Stimulated activated naive CD8-positive, alpha-beta T cell treated with anti-CD3 and anti-CD28 coated beads, Interleukin-15, amount 100 ng/mL, for 72 hours (primary cell): ENCODE measurements at regions not wholly inside any gene's neighbourhood (a gene's known extent, or its start where the extent isn't known, plus 50 kb on each side); places are given as distances from the start of the nearest gene placed in this dataset.

Experiments used
- ATAC-seq: fragments of 150-1000 bp; cut with Tn5 transposase; 2 replicates; pipeline ENCODE4 v1.10.0; 2021; ENCODE audit warnings: mild to moderate bottlenecking, moderate library complexity
- DNase-seq, 2 donors: peaks; one replicate each; pipeline ENCODE4 v3.0.0; 2021 to 2022
- H3K27ac Mint-ChIP-seq, 2 donors: one replicate each; pipeline ENCODE4 v1.8.0; 2022; ENCODE audit warnings: mild to moderate bottlenecking in 2 of 2, mixed read lengths in 2 of 2, moderate library complexity in 2 of 2
- H3K27me3 Mint-ChIP-seq: one replicate; pipeline ENCODE4 v1.8.0; 2022; ENCODE audit warnings: mixed read lengths
- H3K4me1 Mint-ChIP-seq: one replicate; pipeline ENCODE4 v1.8.0; 2022; ENCODE audit warnings: mild to moderate bottlenecking, mixed read lengths
- H3K4me3 Mint-ChIP-seq, 2 donors: one replicate each; pipeline ENCODE4 v1.8.0; 2022; ENCODE audit warnings: mild to moderate bottlenecking in 2 of 2, mixed read lengths in 2 of 2, moderate library complexity in 1 of 2
- H3K9me3 Mint-ChIP-seq, 2 donors: one replicate each; pipeline ENCODE4 v1.8.0; 2022; ENCODE audit warnings: mixed read lengths in 2 of 2

DNA sequence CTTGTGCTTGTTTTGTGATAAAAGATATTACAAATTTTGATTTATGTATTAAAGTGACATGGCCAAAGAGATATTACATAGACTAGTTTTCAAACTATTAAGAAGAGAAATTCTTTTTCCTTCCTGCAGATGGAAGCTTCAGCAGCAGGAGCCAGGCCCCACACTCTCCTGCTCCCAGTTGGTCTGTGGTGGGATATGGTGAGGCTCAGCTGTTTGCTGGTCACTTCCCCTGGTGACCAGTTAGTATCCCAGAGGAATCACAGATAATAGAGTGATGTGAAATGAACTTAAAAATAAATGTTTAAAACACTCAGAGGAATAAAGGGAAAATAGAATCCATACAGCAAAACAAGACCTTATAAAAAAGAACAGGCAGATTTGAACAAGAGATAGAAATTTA is 154.7 kb downstream of the KTN1 start:
- Mint-ChIP-seq H3K4me1 (no peaks in the 10 kb centered on the region), H3K27ac (no peak overlapping the region), H3K27me3 (peaks cover 7% of the 10 kb centered on the region), H3K4me3 (no peak overlapping the region), H3K9me3 (peaks cover 11 to 15% of the 10 kb centered on the region in 2 donors)
- ATAC-seq (no peak), DNase-seq (no peak)

DNA sequence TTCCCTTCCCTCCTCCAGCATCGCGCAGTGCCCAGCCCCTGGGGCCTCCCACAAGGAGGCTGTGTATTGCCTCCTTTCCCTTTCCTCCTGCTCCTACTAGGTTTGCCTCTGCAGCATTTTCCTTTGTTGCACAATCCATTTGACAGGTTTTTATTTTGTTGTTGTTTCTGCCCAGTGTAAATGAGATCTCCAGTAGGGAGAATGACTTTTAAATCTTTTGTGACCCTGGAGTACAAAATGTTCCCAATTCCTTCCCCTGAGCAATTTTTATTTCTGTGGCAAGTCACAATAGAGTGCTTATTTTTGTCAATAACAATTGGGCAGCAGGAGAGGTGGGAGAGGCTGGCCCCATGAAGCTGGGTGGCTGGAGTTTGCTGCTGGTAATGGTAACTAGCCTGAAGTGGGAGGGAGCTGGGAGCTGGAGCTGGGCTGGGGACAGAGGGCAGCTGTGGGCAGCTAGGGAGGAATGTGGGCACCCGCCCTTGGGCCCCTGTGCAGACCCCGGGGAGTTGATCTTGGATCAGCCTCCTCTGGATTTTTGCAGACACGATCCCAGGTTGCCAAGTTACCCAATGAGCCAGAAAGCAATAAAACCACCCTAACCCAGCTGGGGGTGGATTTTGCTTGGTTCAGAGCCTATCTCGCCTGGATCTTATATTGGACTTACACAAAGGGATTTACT is 160.1 kb downstream of the KTN1 start:
- Mint-ChIP-seq H3K4me1 (no peaks in the 10 kb centered on the region), H3K4me3 (no peak overlapping the region)

DNA sequence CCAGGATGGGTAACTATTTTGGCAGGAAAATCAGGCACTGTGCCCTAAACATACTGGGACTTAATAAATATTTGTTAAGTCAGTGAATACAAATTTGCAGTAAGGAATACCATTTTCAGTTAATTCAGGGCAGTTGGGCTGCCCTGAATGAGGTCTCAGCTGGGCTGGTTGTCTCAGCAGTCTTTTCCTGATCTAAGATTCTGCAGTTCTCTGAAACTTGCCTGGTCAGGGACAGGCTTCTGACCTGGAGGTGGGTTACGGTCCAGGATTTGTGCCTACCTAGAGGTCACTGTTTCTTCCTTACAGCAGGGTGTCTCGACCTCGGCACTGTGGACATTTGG is 160.6 kb downstream of the KTN1 start:
- Mint-ChIP-seq H3K27me3 (no peaks in the 10 kb centered on the region), H3K4me3 (no peak overlapping the region), H3K27ac (no peak overlapping the region), H3K4me1 (no peaks in the 10 kb centered on the region), H3K9me3 (peaks cover 11 to 13% of the 10 kb centered on the region in 2 donors)
- DNase-seq (no peak), ATAC-seq (no peak)

More for the DNA sequence above, 160.1 kb downstream of the KTN1 start:
- no peak for DNase-seq
- no peaks in the 10 kb centered on the region for H3K27me3 Mint-ChIP-seq
- ATAC-seq = no peak
- peak overlapping the region in 1 of 2 donors; percentile 52 for H3K27ac Mint-ChIP-seq
- peaks cover 11 to 15% of the 10 kb centered on the region in 2 donors for H3K9me3 Mint-ChIP-seq

- no peak for DNase-seq
- Mint-ChIP-seq H3K4me1 (no peaks in the 10 kb centered on the region), H3K27me3 (no peaks in the 10 kb centered on the region), H3K4me3 (no peak overlapping the region), H3K9me3 (peaks cover 7 to 8% of the 10 kb centered on the region in 2 donors), H3K27ac (no peak overlapping the region)
- ATAC-seq = no peak
These were observed 161.2 kb downstream of the KTN1 start for GRCh38 chr14:55741240-55741639.

DNA sequence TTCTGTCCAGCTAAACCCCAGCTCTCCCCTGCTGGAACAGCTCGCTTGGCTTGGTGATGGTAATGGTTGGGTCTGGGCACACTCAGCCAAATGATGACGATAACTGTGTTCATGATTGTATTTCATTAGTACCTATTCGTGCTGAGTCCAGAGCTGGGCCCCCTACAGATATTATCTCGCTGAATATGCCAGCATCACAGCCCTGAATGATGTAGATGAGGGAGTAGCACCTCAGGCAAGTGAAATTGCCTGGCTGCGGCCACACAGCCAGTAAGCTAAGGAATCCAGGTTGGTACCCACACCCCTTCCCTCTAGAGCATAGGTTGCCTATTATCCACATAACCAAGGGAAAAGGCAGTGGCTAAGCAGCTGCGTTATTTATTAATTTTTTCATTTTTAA is 163.5 kb downstream of the KTN1 start:
- DNase-seq (no peak), ATAC-seq (no peak)
- no peaks in the 10 kb centered on the region for H3K9me3 Mint-ChIP-seq
- H3K4me1 Mint-ChIP-seq = no peaks in the 10 kb centered on the region
- no peak overlapping the region for H3K4me3 Mint-ChIP-seq
- H3K27ac Mint-ChIP-seq = no peak overlapping the region
- H3K27me3 Mint-ChIP-seq = no peaks in the 10 kb centered on the region

- no peak for DNase-seq
- no peaks in the 10 kb centered on the region for H3K4me1 Mint-ChIP-seq
- no peak for ATAC-seq
- H3K27me3 Mint-ChIP-seq = no peaks in the 10 kb centered on the region
- no peak overlapping the region for H3K4me3 Mint-ChIP-seq
- no peak overlapping the region for H3K27ac Mint-ChIP-seq
- H3K9me3 Mint-ChIP-seq = no peaks in the 10 kb centered on the region
These were observed 164.3 kb downstream of the KTN1 start for GRCh38 chr14:55744321-55744720.

DNA sequence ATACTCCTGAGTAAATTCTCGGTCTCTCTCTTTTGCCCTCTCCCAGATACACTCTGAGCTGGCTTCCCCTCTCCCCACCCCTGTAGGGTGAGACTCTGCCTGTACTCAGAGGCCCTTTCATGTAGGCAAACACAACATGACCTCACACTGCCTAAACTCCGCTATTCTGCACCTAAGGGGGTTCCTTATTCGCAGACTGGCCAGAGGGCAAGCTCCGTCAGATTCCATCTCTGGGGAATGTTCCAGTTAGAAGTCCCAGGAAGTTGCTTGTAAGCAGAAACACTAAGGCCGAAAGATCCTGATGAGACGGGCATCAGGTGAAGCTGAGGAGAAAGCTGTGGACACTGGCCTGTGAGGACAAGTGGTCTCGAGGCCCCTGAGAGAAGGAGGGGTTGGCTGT is 165.9 kb downstream of the KTN1 start:
- no peak overlapping the region for H3K4me3 Mint-ChIP-seq

DNA sequence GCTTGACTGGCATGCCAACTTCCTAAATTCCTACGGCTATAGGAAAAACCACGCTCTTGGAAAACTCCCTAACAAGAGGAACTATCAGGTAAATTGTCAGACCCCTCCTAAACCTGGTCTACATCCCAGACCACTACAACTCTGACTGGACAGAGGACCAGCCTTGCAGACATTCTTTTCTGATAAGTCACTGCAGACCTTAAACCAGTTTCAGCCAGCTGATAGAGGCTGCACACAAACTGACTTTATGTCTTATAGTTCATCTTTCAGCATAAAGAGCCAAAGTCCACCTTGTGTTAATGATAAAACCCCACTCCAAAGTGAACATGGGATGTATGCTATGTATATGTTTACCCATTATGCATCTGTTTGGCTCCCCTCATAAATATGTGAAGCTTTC is 166.6 kb downstream of the KTN1 start:
- Mint-ChIP-seq H3K4me3 (no peak overlapping the region), H3K27me3 (no peaks in the 10 kb centered on the region), H3K4me1 (no peaks in the 10 kb centered on the region), H3K27ac (peak overlapping the region in 1 of 2 donors; percentile 42), H3K9me3 (no peaks in the 10 kb centered on the region)
- DNase-seq (no peak), ATAC-seq (no peak)

More for the DNA sequence above, 165.9 kb downstream of the KTN1 start:
- Mint-ChIP-seq H3K27ac (no peak overlapping the region), H3K27me3 (no peaks in the 10 kb centered on the region), H3K9me3 (no peaks in the 10 kb centered on the region), H3K4me1 (no peaks in the 10 kb centered on the region)
- DNase-seq (no peak), ATAC-seq (no peak)

DNA sequence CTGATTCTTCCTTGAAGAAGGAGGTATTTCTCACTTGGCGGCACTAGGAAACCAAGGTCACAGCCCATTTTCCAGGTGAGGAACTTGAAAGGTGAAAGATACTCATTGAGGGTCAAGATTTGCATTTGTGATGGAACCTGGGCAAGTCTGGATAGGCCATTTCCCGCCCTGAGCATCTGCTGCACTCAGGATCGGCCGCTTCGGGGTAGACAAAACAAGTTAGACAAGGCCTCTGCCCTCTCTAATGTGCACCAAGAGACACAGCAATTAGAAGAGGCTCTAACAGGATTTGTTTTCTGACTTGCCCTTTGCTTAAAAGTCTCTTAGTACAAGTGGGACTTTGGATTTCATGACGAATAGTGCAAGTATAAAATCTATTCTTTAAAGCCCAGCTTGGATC is 167.2 kb downstream of the KTN1 start:
- DNase-seq (no peak), ATAC-seq (no peak)
- Mint-ChIP-seq H3K4me1 (no peaks in the 10 kb centered on the region), H3K9me3 (no peaks in the 10 kb centered on the region), H3K4me3 (no peak overlapping the region), H3K27me3 (no peaks in the 10 kb centered on the region), H3K27ac (no peak overlapping the region)

DNA sequence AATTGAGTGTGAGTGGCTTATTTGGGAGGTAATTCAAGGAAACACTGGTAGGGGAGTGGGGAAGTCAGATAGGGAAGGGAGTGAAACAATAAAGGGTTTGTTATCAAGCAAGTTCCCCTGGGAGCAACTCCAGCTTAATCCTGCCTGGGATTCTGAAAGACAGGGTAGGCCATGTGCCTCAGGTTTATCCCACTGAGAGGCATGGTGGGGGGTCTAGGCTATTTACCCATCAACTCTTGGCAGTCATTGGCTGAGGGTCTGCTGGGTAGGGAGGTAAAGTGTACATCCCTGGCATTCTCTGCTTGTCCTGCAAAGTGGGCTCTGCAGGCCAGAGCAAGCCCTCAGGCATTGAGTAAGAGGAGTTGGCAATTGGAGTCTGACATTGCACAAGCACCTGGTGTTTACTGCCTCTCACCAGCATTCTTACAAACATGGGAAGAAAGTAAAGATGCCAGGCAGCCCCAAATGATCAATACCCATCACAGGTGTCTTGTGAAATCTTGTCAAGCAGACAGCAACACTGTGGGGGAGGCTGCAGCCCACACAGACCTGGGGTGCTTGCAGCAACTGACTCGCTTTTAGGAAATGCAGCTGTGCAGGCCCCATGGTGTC is 169.3 kb downstream of the KTN1 start:
- Mint-ChIP-seq H3K27ac (peak overlapping the region in 1 of 2 donors; percentile 49), H3K27me3 (no peaks in the 10 kb centered on the region), H3K4me1 (no peaks in the 10 kb centered on the region), H3K4me3 (no peak overlapping the region), H3K9me3 (no peaks in the 10 kb centered on the region)
- no peak for DNase-seq
- no peak for ATAC-seq

- DNase-seq = no peak
- no peak overlapping the region for H3K4me3 Mint-ChIP-seq
These were observed 169.9 kb downstream of the KTN1 start for GRCh38 chr14:55749946-55750345.

GRCh38 chr14:55752580-55753390 is 172.8 kb downstream of the KTN1 start:
- Mint-ChIP-seq H3K27ac (no peak overlapping the region), H3K4me3 (no peak overlapping the region), H3K4me1 (peaks cover 5% of the 10 kb centered on the region), H3K27me3 (no peaks in the 10 kb centered on the region), H3K9me3 (no peaks in the 10 kb centered on the region)
- ATAC-seq = no peak
- DNase-seq = no peak

More at GRCh38 chr14:55749946-55750345, 169.9 kb downstream of the KTN1 start:
- H3K9me3 Mint-ChIP-seq = no peaks in the 10 kb centered on the region
- H3K27ac Mint-ChIP-seq = peak overlapping the region in 1 of 2 donors; percentile 13
- no peak for ATAC-seq
- no peaks in the 10 kb centered on the region for H3K27me3 Mint-ChIP-seq
- no peaks in the 10 kb centered on the region for H3K4me1 Mint-ChIP-seq

DNA sequence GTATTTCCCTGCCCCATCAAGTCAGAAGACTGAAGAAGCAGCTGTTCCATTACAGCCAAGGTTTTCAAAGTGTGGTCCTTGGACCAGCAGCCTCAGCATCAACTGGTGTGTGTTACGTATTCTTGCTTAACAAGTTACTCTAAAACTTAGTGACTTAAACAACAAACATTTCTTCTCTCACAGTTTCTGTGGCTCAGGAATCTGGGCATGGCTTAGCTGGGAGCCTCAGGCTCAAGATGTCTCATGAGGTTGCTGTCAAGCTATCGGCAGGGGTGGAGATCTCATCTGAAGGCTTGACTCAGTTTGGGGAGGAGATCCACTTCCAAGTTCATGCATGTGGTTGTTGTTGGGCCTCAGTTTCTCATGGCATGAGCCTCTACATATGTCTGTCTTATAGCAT is 174.5 kb downstream of the KTN1 start:
- ATAC-seq (no peak), DNase-seq (no peak)
- Mint-ChIP-seq H3K9me3 (no peaks in the 10 kb centered on the region), H3K27ac (no peak overlapping the region), H3K4me3 (no peak overlapping the region), H3K27me3 (no peaks in the 10 kb centered on the region), H3K4me1 (peaks cover 5% of the 10 kb centered on the region)

DNA sequence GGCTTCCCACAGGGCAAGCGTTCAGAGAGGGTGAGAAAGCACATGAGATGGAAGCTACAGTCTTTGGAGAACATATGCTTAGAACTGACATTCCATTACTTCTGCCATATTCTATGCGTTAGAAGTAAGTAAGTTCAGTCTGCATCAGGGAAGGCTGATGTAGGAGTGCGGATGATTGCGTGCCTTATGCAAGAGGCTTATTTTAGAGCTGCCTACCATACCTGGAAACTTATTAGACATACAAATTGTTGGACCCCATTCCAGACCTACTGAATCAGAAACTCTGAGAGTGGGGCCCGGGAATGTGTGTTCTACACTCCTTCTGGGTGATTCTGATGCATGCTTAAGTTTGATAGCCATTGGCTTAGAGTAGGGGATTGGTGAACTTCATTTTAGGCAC is 174.9 kb downstream of the KTN1 start:
- H3K27ac Mint-ChIP-seq = no peak overlapping the region
- no peaks in the 10 kb centered on the region for H3K9me3 Mint-ChIP-seq
- no peak for DNase-seq
- ATAC-seq = no peak
- no peak overlapping the region for H3K4me3 Mint-ChIP-seq
- H3K27me3 Mint-ChIP-seq = no peaks in the 10 kb centered on the region
- peaks cover 5% of the 10 kb centered on the region for H3K4me1 Mint-ChIP-seq

GRCh38 chr14:55756078-55756477 is 176.1 kb downstream of the KTN1 start:
- Mint-ChIP-seq H3K27ac (no peak overlapping the region), H3K9me3 (no peaks in the 10 kb centered on the region), H3K4me3 (no peak overlapping the region), H3K27me3 (no peaks in the 10 kb centered on the region), H3K4me1 (peaks cover 5% of the 10 kb centered on the region)
- DNase-seq = no peak
- ATAC-seq = no peak

GRCh38 chr14:55756557-55756956 is 176.6 kb downstream of the KTN1 start:
- Mint-ChIP-seq H3K27ac (no peak overlapping the region), H3K4me3 (no peak overlapping the region), H3K27me3 (no peaks in the 10 kb centered on the region), H3K9me3 (no peaks in the 10 kb centered on the region), H3K4me1 (peaks cover 5% of the 10 kb centered on the region)
- ATAC-seq = no peak
- no peak for DNase-seq
